ENCODE measurements at regions not wholly inside any gene's neighbourhood (a gene's known extent, or its start where the extent isn't known, plus 50 kb on each side); places are given as distances from the start of the nearest gene placed in this dataset.

GRCh38 chr10:88165849-88166271 is 302.4 kb downstream of the PTEN start:
- TF ChIP-seq CTCF (IDR thresholded peaks at IDR 0.05; ENCODE audit: low read depth, low read length, poor library complexity, severe bottlenecking) (no peak), EZH2phosphoT487 (IDR thresholded peaks at IDR 0.05; ENCODE audit: borderline replicate concordance, low read length) (no peak)

All from DOHH2 (cell line).